GM12892 (cell line): ENCODE measurements at regions not wholly inside any gene's neighbourhood (a gene's known extent, or its start where the extent isn't known, plus 50 kb on each side); places are given as distances from the start of the nearest gene placed in this dataset.

Experiments
- DNase-seq: peaks from one replicate; pipeline ENCODE4 v3.0.0; 2011; ENCODE audit not compliant: insufficient read length
- FAIRE-seq: peaks from 2 replicates; lab custom pipeline; 2011; peaks lifted over from hg19 to GRCh38; lab: Jason Lieb, UNC
- POLR2A ChIP-seq: IDR thresholded peaks from 2 replicates; pipeline ENCODE4 v1.6.1; 2011; ENCODE audit warnings: low read depth, low read length, control low read depth
- POLR2AphosphoS5 ChIP-seq: IDR thresholded peaks from 2 replicates; pipeline ENCODE4 v1.6.1; 2011; ENCODE audit warnings: low read depth, low read length, control low read depth
- TAF1 ChIP-seq: IDR thresholded peaks from 2 replicates; pipeline ENCODE4 v1.6.1; 2011; ENCODE audit warnings: low read depth, mild to moderate bottlenecking, control low read depth, low read length, borderline replicate concordance

DNA sequence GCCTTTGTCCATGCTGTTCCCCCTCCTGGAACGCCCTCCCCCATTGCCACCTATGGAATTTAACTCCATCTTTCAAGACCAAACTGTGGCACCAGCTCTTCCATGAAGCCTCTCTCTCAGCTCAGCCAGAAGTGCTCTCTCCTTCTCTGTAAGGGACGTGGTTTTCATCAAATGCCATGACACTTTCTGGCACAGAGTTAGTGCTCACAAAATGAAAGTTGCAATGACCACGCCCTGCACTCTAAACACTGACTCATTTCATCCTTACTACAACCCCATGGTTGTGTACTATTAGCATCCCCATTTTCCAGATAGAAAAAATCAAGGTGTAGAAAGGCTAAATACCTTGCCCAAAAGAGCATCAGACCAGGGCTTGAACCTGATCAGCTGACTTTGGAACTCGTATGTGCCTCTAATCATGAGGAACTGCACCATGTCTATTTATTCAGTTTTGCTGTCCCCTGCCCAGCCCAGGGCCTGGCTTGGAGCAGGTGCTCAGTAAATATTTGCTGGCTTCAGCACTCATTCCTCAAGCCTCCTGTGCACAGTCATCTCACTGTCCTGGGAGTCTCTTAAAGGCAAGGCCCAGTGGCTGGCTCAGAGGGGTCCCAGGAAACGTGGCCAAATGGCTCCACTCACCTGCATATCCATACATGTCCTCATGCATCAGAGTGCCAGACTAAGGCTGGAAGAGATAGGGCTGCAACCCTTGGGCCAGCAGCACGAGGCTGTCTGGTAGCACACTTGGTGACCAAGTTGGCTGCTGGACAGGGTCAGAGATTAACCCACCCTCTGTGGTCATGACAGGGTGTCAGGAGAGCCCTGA, 77.9 kb downstream of the MRPL14 start:
- DNase-seq (no peak), FAIRE-seq (peak; percentile 80)

DNA sequence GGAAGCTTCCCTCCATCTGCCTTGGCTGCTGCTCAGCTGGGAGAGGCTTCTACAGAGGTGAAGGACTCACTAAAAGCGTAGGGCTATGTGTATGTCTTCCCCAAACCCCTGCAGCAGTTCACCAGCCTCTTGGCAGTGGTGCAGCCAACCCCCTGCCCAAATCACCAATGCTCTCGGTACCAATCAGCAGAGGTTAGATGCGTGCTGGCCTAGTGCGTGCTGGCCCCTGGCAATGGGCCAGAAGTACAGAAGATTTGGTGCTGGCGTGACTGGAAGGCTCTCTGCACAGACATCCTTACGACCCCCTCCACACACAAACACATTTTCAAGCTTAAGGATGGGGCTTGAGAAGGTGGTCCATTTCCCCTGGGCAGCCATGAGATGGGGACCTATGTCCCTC, 79.0 kb downstream of the MRPL14 start:
- no peak for TF ChIP-seq TAF1
- TF ChIP-seq POLR2A = no peak
- no peak for FAIRE-seq

More for the DNA sequence above, 77.9 kb downstream of the MRPL14 start:
- TF ChIP-seq POLR2A (no peak), POLR2AphosphoS5 (no peak; the same call in 1 of the 2 replicates), TAF1 (no peak)

DNA sequence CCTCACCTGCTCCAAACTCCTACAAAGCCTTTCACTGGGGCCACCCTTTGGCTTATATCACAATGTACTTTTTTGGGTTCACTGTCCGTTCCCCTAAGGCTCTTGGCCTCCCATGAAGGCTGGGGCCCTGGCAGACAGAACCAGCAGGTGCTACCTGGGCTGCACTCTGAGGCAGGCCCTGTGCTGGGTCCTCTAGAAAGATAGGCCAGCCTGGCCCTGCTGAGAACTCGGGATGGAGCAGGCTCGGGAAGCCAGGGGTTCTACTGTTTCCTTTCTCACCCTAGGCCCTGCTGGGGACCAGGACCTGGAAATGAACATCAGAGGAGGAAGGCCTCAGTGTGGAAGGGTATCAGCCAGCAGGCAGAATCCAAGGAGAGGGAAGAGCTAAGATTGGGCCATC, 79.5 kb downstream of the MRPL14 start:
- FAIRE-seq = no peak
- TF ChIP-seq POLR2AphosphoS5 (no peak), TAF1 (no peak), POLR2A (no peak)
- no peak for DNase-seq

More for the DNA sequence above, 79.0 kb downstream of the MRPL14 start:
- DNase-seq = no peak

DNA sequence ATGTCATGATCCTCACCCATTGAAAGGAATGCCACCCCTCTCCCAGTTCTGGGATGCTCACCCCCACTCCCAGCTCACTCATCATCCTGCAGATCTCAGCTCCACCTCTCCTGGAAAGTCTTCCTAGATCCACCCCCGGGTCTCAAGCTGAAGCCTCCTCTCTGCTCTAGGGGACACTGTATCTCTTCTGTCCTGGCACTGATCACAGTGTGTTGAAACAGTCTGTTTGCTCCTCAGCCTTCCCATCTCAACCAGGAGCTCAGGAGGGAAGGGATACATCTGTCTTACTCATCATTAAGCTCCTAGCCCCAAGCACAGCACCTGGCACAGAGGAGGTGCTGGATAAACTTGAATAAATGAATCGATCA, 80.1 kb downstream of the MRPL14 start:
- no peak for FAIRE-seq
- no peak for DNase-seq
- no peak for TF ChIP-seq TAF1
- no peak for TF ChIP-seq POLR2A
- TF ChIP-seq POLR2AphosphoS5 = no peak

DNA sequence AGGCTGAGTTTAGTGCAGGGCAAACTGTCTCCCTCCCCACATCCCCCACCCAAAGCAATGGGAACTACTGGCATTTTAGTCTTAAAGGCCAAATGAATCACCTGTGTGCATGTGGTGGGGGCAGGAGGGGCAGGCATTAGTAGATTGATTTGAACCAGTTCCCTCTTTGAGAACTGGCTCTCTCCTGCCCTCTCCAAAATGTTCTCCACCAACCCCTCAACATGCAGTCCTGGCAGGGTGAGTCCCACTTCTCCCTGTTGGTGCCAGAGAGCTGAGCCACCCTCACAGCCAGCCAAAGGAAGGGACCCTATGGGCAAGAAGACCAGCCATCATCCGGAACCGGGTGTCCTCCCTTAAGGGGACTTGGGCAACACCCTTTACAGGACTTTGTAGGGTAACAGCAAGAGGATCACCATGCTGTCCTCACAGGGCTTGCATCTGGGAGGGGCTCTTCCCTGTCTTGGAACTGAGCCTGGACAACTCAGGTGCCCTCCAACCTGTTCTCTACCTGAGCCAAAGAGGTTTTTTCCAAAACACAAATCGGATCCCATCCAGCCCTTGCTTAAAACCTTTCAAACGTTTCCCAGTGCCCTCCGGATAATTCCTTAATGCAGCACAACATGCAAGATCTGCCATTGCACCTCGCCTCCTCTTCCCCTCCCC, 80.6 kb downstream of the MRPL14 start:
- no peak for FAIRE-seq
- no peak for DNase-seq
- TF ChIP-seq POLR2A = no peak
- no peak for TF ChIP-seq TAF1
- no peak for TF ChIP-seq POLR2AphosphoS5

DNA sequence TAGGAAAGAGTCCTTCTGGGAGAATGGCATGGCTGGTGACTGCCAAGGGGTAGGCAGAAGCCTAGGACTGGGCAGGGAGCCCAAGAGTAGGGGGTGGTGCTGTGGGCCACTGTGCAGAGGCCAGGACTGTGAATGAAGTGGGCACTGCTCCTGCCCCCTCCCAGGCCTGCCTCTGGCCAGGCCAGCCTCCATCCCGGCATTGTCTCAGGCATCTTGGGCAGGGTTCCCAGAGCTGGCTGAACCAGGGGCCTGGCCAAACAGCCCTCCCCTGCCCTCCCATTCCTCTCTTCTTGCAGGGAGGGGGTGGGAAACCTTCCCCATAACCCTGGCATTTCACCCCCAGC, 81.6 kb downstream of the MRPL14 start:
- FAIRE-seq = no peak
- no peak for DNase-seq
- no peak for TF ChIP-seq POLR2AphosphoS5
- no peak for TF ChIP-seq TAF1
- no peak for TF ChIP-seq POLR2A

DNA sequence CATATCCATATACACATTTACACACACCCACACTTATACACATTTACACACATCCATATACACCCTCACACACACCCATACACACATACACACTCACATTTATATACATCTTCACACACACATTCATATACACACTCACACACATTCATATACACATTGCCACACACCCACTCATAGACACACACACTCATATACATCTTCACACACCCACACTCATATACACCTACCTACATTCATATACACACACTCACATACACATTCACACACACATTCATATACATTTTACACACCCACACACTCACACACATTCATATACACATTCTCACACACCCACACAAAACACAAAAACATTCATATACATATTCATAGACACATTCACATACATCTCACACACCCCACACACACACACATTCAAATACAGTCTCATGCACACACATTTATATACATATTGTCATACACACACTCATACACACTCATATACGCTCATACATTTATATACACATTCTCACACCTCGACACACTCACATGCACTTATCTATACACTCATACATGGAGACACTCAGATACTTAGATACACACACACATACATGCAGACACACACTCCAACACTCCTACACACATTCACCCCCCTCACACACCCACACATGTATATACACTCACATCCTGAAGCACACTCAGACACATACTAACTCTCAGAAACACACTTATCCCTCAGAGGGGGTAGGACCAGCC, 82.1 kb downstream of the MRPL14 start:
- TF ChIP-seq POLR2AphosphoS5 (no peak), TAF1 (no peak), POLR2A (no peak)
- no peak for DNase-seq
- FAIRE-seq = no peak

DNA sequence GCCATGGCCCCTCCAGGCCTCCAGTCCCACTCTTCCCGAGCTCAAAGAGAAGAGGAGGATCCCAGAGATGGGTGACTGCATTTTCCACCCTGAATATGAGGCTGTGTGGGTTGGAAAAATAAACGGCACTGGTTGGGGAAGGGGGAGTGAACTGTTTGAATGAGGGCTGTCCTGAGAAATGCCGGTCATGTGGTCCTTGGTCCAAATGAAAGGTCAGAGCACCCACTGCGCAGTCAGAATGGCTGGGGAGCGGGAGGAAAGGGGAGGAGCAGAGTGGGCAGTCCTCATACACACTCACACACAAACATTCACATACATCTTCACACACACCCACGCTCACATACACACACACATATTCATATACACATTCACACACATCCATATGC, 83.1 kb downstream of the MRPL14 start:
- DNase-seq (no peak), FAIRE-seq (no peak)
- TF ChIP-seq TAF1 (no peak), POLR2AphosphoS5 (no peak), POLR2A (no peak)

DNA sequence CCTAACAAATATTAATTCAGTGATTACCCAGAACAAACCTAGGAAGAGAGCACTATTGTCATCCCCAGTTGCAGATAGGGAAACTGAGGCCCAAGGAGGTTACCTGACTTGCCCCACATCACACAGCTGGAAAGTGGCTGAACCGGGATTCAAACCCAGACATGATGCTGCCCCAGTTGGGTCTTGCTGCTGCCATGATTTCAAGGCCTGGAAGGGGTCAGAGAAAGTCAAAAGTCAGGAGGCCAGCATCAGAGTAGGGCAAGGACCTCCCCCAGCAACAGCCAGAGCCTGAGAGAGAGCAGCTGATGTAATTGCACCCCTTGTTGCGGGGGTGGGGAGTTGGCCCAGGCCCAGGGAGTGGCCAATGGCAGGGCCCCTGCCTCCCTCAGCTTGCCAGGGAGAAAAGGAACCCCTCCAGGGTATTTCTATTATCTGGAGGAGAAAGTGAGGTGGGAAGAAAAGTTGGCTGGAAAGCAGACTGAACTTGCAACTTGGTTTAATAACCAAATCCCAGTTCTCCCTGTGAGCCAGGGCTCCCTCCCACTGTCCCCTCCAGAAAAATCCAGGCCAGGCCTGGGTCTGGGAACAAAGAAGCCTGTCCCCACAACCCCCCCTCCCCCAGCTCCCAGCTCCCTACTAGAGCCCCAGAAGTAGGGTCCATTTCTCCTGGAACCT, 83.6 kb downstream of the MRPL14 start:
- no peak for DNase-seq
- no peak for TF ChIP-seq POLR2AphosphoS5
- TF ChIP-seq TAF1 = no peak
- TF ChIP-seq POLR2A = no peak
- no peak for FAIRE-seq

DNA sequence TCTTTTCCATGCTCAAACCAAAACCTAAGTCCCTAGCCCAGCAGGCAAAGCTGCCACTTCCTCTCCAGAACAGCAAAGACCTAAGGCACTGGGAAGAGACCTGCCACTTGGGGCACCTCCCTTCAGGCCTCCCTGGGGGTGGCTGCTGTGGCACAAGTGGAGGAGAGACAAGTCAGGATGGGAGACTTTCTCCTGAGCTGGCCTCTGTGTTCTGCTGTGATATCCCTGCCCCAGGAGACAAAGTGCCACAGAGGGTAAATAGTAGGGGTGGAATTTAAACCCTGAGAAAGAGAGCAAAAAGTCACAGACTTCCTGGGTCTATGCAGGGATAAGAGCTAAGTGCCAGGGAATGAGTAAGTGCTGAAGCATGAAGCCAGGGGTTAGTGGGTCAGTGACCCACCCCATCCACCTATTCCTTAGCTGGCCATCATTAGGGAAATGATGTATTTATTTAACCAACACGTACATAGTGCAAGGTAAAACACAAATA, 84.2 kb downstream of the MRPL14 start:
- DNase-seq = no peak
- TF ChIP-seq TAF1 (no peak), POLR2A (no peak), POLR2AphosphoS5 (no peak)
- FAIRE-seq = no peak
